PC-3 (cell line): ENCODE measurements at regions not wholly inside any gene's neighbourhood (a gene's known extent, or its start where the extent isn't known, plus 50 kb on each side); places are given as distances from the start of the nearest gene placed in this dataset.
"Not testable (repeated sequence)": the region's sequence is repeated elsewhere in the genome, so short reads cannot be mapped to it uniquely, and the experiment has no call there.

Experiments used
- ATAC-seq: fragments of 200-7000 bp; cut with Tn5 transposase; 2 replicates; pipeline ENCODE4 v1.9.1; 2020; ENCODE audit warnings: mild to moderate bottlenecking, moderate library complexity
- BruUV-seq: library from RNA; stranded (reverse); fragments of 400-500 nt; replicated peaks from 2 replicates; lab custom pipeline; 2021; lab: Mats Ljungman, UMichigan
- CTCF ChIA-PET: fragments of 300-600 bp; sonication (Branson Sonifier 250); formaldehyde crosslinking; loops from one replicate; lab custom pipeline; 2022; ENCODE audit warnings: antibody characterized with exemption; lab: Charles Lee
- POLR2A ChIA-PET: fragments of 300-600 bp; sonication (Branson Sonifier 250); formaldehyde crosslinking; loops from one replicate; lab custom pipeline; 2022; ENCODE audit warnings: antibody characterized with exemption; ENCODE audit not compliant: unreplicated experiment; lab: Charles Lee
- DNase-seq: peaks from one replicate; pipeline ENCODE4 v3.0.0-alpha.2; 2015
- H2AFZ ChIP-seq: fragments of 300-600 bp; sonication (generic); 2 replicates; pipeline ENCODE4 v1.6.0; 2016; ENCODE audit warnings: antibody characterized with exemption, low read length
- H3F3A ChIP-seq: fragments of 300-600 bp; sonication (generic); one replicate; pipeline ENCODE4 v1.6.0; 2017; ENCODE audit warnings: antibody characterized with exemption, low read length, control low read depth, mild to moderate bottlenecking; ENCODE audit not compliant: unreplicated experiment
- H3K27ac ChIP-seq: fragments of 300-600 bp; sonication (generic); 2 replicates; pipeline ENCODE4 v1.5.1; 2016; ENCODE audit warnings: mild to moderate bottlenecking, low read length
- H3K27me3 ChIP-seq: fragments of 300-600 bp; sonication (generic); 2 replicates; pipeline ENCODE4 v1.6.1; 2016; ENCODE audit warnings: low read length, mixed read lengths
- H3K36me3 ChIP-seq: fragments of 300-600 bp; sonication (generic); 2 replicates; pipeline ENCODE4 v1.6.1; 2016; ENCODE audit warnings: low read depth, mixed run types, low read length, mixed read lengths
- H3K4me1 ChIP-seq: fragments of 300-600 bp; sonication (generic); 2 replicates; pipeline ENCODE4 v1.5.1; 2016; ENCODE audit warnings: low read length; ENCODE audit not compliant: insufficient read depth
- H3K4me2 ChIP-seq: fragments of 300-600 bp; sonication (generic); 2 replicates; pipeline ENCODE4 v1.6.0; 2016; ENCODE audit warnings: low read length
- H3K4me3 ChIP-seq: fragments of 300-600 bp; sonication (generic); 2 replicates; pipeline ENCODE4 v1.5.1; 2016; ENCODE audit warnings: mild to moderate bottlenecking, low read length, mixed read lengths
- H3K79me2 ChIP-seq: fragments of 300-600 bp; sonication (generic); 2 replicates; pipeline ENCODE4 v1.6.1; 2017; ENCODE audit warnings: low read length, mixed read lengths
- H3K9ac ChIP-seq: fragments of 300-600 bp; sonication (generic); 2 replicates; pipeline ENCODE4 v1.6.0; 2016; ENCODE audit warnings: mild to moderate bottlenecking, low read length
- H3K9me2 ChIP-seq: fragments of 300-600 bp; sonication (generic); replicated peaks from 2 replicates; pipeline ENCODE4 v1.6.1; 2016; ENCODE audit warnings: mixed run types, low read length, mixed read lengths
- H3K9me3 ChIP-seq: fragments of 300-600 bp; sonication (generic); 2 replicates; pipeline ENCODE4 v1.6.1; 2016; ENCODE audit warnings: low read length, mixed read lengths
- H4K20me1 ChIP-seq: fragments of 300-600 bp; sonication (generic); 2 replicates; pipeline ENCODE4 v1.6.1; 2016; ENCODE audit warnings: low read length, mixed read lengths
- EZH2 ChIP-seq: fragments of 300-600 bp; sonication (generic); IDR thresholded peaks from one replicate; pipeline ENCODE4 v1.6.1; 2017; ENCODE audit warnings: antibody characterized with exemption, mild to moderate bottlenecking, low read length; ENCODE audit not compliant: unreplicated experiment
- EZH2phosphoT487 ChIP-seq: fragments of 300-600 bp; sonication (generic); IDR thresholded peaks from 2 replicates; pipeline ENCODE4 v1.6.1; 2018; ENCODE audit warnings: mild to moderate bottlenecking, antibody characterized with exemption, low read length, borderline replicate concordance
- intact Hi-C: fragments of 100-400 bp; cut with micrococcal nuclease; formaldehyde crosslinking; loops from 2 replicates; pipeline ENCODE4 v1.9.0; 2023
- TF ChIP-seq, protein P1 (sequence below): fragments of 300-600 bp; sonication (generic); conservative IDR thresholded peaks from 2 replicates; pipeline ENCODE4 v1.5.1; 2017; ENCODE audit warnings: antibody characterized with exemption, low read depth, mild to moderate bottlenecking, low read length

DNA sequence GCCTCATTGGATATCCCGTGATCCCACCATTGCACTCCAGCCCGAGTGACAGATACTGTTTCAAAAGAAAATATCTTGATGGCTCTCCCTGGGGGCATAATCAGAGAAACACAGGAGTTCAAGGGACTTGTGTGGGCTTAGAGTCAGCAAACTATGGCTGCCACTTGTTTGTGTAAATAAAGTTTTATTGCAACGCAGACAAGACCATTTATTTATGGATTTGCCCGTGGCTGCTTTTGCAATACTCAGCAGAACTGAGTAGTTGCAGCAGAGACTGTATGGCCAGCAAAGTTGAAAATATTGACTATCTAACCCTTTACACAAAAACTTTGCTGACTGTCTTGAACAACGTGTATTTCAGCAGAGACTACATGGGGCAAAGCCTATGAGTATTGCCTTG is 75.5 kb upstream of the GPRC5B start:
- no TSS peak for BruUV-seq
- Histone ChIP-seq H3K79me2 (no peaks in the 10 kb centered on the region), H2AFZ (no peak overlapping the region), H3K4me2 (no peak overlapping the region), H3F3A (no peaks in the 10 kb centered on the region), H3K36me3 (no peaks in the 10 kb centered on the region), H3K4me1 (no peaks in the 10 kb centered on the region), H3K4me3 (no peak overlapping the region), H3K9me2 (no peaks in the 10 kb centered on the region), H3K27me3 (peaks cover 26% of the 10 kb centered on the region), H4K20me1 (no peaks in the 10 kb centered on the region), H3K9ac (no peak overlapping the region), H3K9me3 (no peaks in the 10 kb centered on the region), H3K27ac (no peak overlapping the region)
- DNase-seq (no peak), ATAC-seq (no peak)
- POLR2A ChIA-PET, result no interaction called here
- no peak for TF ChIP-seq EZH2phosphoT487
- TF ChIP-seq, protein P1, sequence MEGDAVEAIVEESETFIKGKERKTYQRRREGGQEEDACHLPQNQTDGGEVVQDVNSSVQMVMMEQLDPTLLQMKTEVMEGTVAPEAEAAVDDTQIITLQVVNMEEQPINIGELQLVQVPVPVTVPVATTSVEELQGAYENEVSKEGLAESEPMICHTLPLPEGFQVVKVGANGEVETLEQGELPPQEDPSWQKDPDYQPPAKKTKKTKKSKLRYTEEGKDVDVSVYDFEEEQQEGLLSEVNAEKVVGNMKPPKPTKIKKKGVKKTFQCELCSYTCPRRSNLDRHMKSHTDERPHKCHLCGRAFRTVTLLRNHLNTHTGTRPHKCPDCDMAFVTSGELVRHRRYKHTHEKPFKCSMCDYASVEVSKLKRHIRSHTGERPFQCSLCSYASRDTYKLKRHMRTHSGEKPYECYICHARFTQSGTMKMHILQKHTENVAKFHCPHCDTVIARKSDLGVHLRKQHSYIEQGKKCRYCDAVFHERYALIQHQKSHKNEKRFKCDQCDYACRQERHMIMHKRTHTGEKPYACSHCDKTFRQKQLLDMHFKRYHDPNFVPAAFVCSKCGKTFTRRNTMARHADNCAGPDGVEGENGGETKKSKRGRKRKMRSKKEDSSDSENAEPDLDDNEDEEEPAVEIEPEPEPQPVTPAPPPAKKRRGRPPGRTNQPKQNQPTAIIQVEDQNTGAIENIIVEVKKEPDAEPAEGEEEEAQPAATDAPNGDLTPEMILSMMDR, result no peak
- TF ChIP-seq EZH2, result no peak
- intact Hi-C loops, result no loop called here
- CTCF ChIA-PET, result no interaction called here

- H4K20me1 ChIP-seq, result no peaks in the 10 kb centered on the region
- TF ChIP-seq EZH2phosphoT487, result no peak
- TF ChIP-seq, protein P1, result no peak
- no peak for TF ChIP-seq EZH2
- no peak overlapping the region for H3K4me3 ChIP-seq
- ATAC-seq, result no peak
- H2AFZ ChIP-seq, result no peak overlapping the region
- POLR2A ChIA-PET, result no interaction called here
- no peaks in the 10 kb centered on the region for H3F3A ChIP-seq
- no peaks in the 10 kb centered on the region for H3K79me2 ChIP-seq
- no peaks in the 10 kb centered on the region for H3K4me1 ChIP-seq
- no peak for DNase-seq
- intact Hi-C loops, result no loop called here
- H3K9me2 ChIP-seq, result no peaks in the 10 kb centered on the region
- H3K9ac ChIP-seq, result no peak overlapping the region
- CTCF ChIA-PET, result no interaction called here
- peaks cover 26% of the 10 kb centered on the region for H3K27me3 ChIP-seq
- H3K9me3 ChIP-seq, result no peaks in the 10 kb centered on the region
- H3K27ac ChIP-seq, result no peak overlapping the region
- no peak overlapping the region for H3K4me2 ChIP-seq
- no TSS peak for BruUV-seq
- no peaks in the 10 kb centered on the region for H3K36me3 ChIP-seq
These were observed 75.1 kb upstream of the GPRC5B start for GRCh38 chr16:19959736-19960135.

- H3K4me1 ChIP-seq, BruUV-seq, H3K4me2 ChIP-seq, ATAC-seq, H3K9me3 ChIP-seq, H3F3A ChIP-seq, DNase-seq, intact Hi-C loops, H3K27ac ChIP-seq, H3K9me2 ChIP-seq, POLR2A ChIA-PET, H2AFZ ChIP-seq, H3K36me3 ChIP-seq, H3K79me2 ChIP-seq, H3K9ac ChIP-seq, H4K20me1 ChIP-seq, CTCF ChIA-PET, H3K4me3 ChIP-seq: not testable (repeated sequence)
- peaks cover 53% of the 10 kb centered on the region for H3K27me3 ChIP-seq
These were observed 71.2 kb upstream of the GPRC5B start for GRCh38 chr16:19955896-19956295.

- ATAC-seq, H3K4me2 ChIP-seq, H3K79me2 ChIP-seq, H3K27ac ChIP-seq, H2AFZ ChIP-seq, H3K9me3 ChIP-seq, CTCF ChIA-PET, H3F3A ChIP-seq, H3K9me2 ChIP-seq, H3K4me1 ChIP-seq, DNase-seq, intact Hi-C loops, POLR2A ChIA-PET, BruUV-seq, H3K36me3 ChIP-seq, H4K20me1 ChIP-seq, H3K9ac ChIP-seq, H3K4me3 ChIP-seq: not testable (repeated sequence)
- peaks cover 51% of the 10 kb centered on the region for H3K27me3 ChIP-seq
These were observed 70.4 kb upstream of the GPRC5B start for GRCh38 chr16:19955084-19955483.
